DND-41 (cell line): ENCODE measurements at regions not wholly inside any gene's neighbourhood (a gene's known extent, or its start where the extent isn't known, plus 50 kb on each side); places are given as distances from the start of the nearest gene placed in this dataset.

Experiments
- EZH2 ChIP-seq: IDR thresholded peaks from 3 replicates; pipeline ENCODE4 v1.6.1; 2012; ENCODE audit warnings: borderline replicate concordance, low read depth, mild to moderate bottlenecking, moderate library complexity, low read length, inconsistent platforms; ENCODE audit not compliant: severe bottlenecking
- TF ChIP-seq, protein P1 (sequence below): IDR thresholded peaks from 2 replicates; pipeline ENCODE4 v1.5.1; 2012; ENCODE audit warnings: borderline replicate concordance, low read length, moderate library complexity, mild to moderate bottlenecking; ENCODE audit not compliant: poor library complexity, severe bottlenecking; ENCODE audit errors: extremely low read depth

DNA sequence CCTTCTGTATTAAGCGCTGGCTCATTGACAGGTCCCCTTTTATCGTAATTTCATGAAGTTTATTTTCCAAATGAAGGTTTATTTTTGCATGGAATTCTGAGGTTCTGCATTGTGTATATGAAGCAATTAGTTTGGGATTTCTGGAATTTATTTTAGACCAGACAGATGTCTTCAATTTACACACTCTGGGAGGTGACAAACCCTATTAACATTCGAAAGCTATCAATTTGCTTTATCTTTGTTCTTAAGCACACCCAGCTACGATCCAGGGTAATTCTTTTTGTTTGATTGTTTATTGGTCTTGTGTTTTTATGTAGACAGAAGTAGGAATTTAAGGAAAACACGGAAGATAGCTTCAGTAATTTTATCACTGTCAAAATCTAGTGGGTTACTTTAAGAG lies 264.6 kb downstream of the HS3ST3A1 start:
- TF ChIP-seq, protein P1, sequence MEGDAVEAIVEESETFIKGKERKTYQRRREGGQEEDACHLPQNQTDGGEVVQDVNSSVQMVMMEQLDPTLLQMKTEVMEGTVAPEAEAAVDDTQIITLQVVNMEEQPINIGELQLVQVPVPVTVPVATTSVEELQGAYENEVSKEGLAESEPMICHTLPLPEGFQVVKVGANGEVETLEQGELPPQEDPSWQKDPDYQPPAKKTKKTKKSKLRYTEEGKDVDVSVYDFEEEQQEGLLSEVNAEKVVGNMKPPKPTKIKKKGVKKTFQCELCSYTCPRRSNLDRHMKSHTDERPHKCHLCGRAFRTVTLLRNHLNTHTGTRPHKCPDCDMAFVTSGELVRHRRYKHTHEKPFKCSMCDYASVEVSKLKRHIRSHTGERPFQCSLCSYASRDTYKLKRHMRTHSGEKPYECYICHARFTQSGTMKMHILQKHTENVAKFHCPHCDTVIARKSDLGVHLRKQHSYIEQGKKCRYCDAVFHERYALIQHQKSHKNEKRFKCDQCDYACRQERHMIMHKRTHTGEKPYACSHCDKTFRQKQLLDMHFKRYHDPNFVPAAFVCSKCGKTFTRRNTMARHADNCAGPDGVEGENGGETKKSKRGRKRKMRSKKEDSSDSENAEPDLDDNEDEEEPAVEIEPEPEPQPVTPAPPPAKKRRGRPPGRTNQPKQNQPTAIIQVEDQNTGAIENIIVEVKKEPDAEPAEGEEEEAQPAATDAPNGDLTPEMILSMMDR = no peak
- no peak for TF ChIP-seq EZH2
